PC-3 (cell line): ENCODE measurements at regions not wholly inside any gene's neighbourhood (a gene's known extent, or its start where the extent isn't known, plus 50 kb on each side); places are given as distances from the start of the nearest gene placed in this dataset.

Experiments used
- CTCF ChIP-seq: fragments of 300-600 bp; sonication (generic); conservative IDR thresholded peaks from 2 replicates; pipeline ENCODE4 v1.5.1; 2017; ENCODE audit warnings: antibody characterized with exemption, low read depth, mild to moderate bottlenecking, low read length
- EZH2 ChIP-seq: fragments of 300-600 bp; sonication (generic); IDR thresholded peaks from one replicate; pipeline ENCODE4 v1.6.1; 2017; ENCODE audit warnings: antibody characterized with exemption, mild to moderate bottlenecking, low read length; ENCODE audit not compliant: unreplicated experiment

GRCh38 chr16:86774931-86775330, 196.6 kb downstream of the FOXL1 start:
- TF ChIP-seq CTCF, result no peak
- no peak for TF ChIP-seq EZH2
